Stimulated activated CD8-positive, alpha-beta memory T cell treated with anti-CD3 and anti-CD28 coated beads, Interleukin-12 subunit alpha, Interleukin-12 subunit beta, amount 100 ng/mL, for 4 hours (primary cell): ENCODE measurements at regions not wholly inside any gene's neighbourhood (a gene's known extent, or its start where the extent isn't known, plus 50 kb on each side); places are given as distances from the start of the nearest gene placed in this dataset.
"Not testable (repeated sequence)": the region's sequence is repeated elsewhere in the genome, so short reads cannot be mapped to it uniquely, and the experiment has no call there.

Experiments
- DNase-seq: peaks from one replicate; pipeline ENCODE4 v3.0.0-alpha.2; 2020; ENCODE audit warnings: low read depth

DNA sequence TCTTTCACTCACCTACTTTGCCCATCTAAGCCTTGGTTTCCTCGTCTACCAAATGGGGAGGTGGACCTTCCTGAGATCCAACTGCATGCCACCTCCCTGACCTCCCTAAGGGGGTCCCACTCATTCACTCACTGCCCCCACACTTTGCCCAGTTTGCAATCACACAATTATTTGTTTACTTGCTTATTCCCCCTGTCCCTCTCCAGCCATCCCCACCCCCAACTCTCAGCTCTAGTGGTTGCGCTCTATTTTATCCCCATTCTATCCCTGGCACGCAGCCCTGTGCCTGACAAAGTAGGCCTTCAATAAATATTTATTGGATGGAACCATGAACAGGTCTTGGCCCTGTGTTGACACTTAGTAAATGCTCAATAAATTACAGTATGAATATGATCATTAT is 130.8 kb upstream of the LARP1 start:
- no peak for DNase-seq

DNA sequence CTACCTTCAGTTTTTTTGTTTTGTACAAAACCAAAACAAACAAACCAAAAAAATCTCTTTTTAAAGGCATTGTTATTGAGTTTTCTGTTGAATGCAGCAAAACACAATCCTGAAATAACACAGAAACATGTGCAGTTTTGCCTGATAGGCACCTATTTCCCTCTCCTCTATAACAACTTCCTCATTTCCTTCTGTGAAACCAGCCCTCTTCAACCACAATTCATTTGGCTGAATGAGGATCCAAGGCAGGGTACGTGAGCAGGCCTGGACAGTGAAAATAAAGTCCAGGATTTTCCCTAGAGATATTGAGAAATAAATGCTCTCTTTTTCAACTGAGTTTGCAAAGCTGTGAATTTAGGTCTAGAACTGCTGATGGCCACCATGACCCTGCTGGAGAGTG is 134.8 kb upstream of the LARP1 start:
- no peak for DNase-seq

DNA sequence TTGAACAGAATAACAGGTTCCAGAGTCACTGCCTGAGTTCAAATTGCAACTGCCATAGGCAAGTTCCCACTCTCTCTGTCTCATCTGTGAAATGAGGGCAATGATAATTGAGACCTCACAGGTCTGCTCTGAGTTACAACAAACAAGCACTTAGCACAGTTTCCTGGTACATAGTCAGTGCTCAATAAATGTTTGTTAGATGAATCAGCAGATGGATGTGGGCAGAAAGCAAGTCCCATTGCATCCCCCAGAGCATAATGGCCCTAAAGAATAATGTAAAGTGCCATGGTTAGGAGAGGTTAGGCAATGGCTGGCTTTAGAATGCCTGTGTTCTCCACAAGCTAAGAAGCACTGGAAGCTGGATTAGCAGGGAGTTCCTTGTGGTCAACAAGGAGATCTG is 136.5 kb upstream of the LARP1 start:
- no peak for DNase-seq

DNA sequence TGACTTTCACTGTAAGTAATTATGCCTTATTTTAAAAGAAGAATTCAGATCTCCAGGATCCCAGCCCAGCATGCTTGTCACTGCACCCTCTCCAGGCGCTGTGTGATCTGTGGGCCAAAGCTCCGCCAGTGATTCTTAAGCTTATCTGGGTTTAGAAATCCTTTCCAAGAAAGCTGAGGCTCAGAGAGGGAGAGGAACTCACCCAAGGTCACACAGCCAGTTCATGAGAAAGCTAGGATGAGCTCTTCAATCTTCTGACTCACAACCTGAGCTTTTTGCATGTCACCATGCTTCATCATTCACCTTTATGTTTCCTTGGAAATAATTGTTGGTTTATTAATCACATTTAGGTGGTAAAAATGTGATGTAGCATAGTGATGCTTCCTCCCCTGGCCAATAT is 136.6 kb upstream of the HAND1 start:
- DNase-seq: no peak

DNA sequence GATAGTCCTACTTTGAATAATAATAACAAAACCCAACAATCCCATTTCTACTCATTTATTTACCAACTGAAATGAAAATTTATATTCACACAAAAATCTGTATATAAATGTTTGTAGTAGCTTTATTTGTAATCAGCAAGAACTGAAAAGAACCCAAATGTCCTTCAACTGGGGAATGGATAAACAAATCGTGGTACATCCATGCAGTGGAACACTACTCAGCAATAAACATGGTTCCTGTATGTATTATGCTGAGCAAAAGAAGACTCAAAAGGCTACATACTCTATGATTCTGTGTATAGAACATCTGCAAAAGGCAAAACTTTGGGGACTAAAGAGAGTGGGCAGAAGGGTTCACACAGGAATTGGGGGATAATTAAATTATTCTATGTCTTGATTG is 136.1 kb upstream of the HAND1 start:
- no peak for DNase-seq

DNA sequence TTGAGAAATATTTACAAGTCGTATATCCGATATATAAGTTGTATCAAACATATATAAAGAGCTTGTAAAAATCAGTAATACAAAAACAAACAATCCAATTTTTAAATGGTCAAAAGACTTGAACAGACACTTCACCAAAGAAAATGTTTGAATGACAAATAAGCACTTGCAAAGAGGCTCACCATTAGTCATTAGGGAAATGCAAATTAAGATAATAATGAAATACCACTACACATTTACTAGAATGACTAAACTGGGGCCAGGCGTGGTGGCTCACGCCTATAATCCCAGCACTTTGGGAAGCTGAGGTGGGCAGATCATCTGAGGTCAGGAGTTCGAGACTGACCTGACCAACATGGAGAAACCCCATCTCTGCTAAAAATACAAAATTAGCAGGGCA is 134.6 kb upstream of the HAND1 start:
- no peak for DNase-seq

DNA sequence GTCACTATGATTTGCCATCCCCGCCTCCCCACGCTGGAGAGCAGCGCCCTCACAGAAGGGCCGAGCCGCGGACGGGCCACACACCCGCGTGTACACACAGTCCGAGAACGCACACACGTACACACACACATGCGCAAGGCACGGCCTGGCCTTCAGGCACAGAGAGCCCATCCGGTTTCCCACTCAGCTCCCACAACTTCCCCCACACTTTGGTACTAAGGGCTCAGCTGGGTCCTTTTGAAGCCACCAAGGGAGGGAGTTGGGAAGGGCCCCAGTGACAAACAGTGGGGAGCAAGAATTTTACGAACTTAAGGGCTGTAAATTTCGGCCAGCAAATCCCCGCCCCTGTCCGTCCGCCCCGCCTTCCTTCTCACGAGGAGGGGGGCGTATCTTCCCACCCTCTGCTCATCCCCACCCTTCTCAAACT is 133.3 kb upstream of the HAND1 start:
- no peak for DNase-seq

DNA sequence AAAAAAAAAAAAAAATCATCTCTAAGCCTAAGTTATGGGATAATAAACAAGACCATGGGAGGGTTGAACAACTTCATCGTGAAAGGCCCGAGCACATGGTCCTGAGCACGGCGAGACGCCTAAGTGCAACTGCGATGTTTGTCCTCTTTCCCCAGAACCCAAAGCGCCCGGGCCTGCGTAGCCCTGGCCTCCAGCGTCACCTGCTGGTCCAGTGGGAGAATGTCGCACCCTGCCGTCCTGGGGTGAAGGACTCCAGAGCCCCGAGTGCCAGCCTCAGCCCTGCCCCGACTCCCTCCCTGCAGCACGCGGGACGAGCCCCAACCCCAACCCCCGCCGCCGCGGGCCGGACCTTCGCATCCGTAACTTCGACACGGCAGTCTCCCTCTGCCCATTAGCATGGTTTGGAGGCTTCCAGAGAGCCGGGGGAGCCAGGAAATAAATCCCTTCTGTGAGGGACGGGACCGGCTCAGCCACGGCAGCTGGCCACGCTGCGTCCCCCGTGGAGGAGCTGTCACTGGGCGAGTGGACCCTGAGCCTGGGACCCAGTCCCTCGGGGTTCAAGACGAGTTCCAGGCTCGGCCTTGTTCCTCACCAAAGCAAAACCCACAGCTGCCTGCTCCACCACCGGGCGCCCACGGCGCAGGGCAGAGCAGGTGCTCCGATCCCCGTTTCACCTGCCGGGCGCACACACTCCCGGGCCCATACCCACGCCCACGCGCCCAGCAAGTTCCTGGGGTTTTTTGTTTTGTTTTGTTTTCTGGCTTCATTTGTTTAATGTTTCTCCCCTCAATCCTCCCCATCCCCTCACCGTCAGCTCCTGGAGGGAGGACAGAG is 132.5 kb upstream of the HAND1 start:
- DNase-seq: peak; percentile 10

DNA sequence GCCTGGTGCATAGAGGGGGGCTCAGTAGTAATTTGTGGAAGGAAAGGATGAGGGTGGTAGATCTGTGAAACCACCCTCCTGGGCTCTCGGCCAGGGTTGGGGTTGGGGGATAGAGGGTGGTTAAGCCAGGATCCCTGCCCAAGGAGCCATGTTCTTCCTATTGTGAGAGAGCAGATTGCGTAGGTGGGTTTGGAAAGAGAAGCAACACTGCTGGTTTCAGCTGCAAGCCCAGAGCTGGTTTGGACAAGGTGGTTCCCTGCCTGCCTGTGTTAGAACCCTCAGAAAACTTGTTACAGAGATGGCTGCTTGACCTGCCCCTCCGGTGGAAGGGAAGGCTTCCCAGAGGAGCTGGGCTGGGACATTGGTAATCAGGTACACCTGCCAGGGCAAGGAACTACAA is 131.2 kb upstream of the HAND1 start:
- no peak for DNase-seq

DNA sequence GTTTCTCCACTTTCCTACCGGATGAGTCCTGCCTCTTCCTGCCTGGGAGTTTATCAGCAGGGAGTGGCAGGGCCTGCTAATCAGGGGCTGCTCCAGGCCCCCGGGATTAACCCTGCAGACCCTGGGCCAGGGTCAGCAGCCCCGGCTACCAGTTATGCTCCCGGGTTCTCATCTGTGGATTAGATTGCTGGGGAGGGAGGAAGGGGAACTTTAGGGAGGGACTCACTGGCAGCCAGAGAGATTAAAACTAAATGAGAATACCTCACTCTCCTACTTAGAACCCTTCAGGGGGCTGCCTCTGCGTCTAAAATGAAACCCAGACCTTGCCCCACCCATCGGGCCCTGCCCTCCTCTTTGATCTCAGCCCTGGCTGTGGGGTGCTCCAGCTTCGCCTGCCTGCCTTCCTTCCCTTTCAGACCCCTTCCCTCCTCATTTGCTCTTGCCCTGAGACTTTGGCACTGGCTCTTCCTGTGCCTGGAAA is 130.5 kb upstream of the HAND1 start:
- DNase-seq: no peak

DNA sequence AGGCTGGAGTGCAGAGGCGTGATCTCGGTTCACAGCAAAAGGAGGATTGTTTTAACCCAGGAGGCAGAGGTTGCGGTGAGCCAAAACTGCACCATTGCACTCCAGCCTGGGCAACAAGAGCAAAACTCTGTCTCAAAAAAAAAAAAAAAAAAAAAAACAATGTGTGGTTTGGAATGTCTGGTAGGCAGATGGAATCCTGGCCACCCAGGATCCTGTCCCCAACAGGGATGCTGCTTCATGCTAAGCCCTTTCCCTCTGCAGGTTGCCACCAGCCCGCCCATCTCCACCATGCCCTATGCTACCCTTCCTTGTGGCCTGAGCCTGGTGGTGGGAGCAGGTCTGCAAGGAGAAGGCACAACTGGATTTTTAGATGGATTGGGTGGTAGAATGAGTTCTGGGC is 129.7 kb upstream of the HAND1 start:
- DNase-seq: no peak

DNA sequence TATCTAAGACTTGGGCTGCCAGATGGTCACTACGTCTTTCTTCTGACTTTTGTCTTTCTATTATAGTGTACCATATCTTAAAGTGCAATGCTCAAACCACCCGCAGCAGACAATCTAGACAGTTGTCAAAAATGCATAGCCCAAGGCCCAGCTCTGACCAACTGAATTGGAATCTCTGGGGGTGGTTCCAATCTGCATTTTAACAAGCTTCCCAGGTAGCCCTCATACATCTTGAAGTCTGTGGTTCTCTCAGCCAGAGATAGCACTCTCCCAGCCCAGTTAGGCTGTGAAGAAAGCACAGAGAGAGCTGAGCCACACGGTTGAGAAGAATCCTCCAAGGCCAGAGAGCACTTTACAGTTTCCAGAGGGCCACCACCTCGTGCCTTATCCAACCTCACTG is 128.2 kb upstream of the HAND1 start:
- no peak for DNase-seq

DNA sequence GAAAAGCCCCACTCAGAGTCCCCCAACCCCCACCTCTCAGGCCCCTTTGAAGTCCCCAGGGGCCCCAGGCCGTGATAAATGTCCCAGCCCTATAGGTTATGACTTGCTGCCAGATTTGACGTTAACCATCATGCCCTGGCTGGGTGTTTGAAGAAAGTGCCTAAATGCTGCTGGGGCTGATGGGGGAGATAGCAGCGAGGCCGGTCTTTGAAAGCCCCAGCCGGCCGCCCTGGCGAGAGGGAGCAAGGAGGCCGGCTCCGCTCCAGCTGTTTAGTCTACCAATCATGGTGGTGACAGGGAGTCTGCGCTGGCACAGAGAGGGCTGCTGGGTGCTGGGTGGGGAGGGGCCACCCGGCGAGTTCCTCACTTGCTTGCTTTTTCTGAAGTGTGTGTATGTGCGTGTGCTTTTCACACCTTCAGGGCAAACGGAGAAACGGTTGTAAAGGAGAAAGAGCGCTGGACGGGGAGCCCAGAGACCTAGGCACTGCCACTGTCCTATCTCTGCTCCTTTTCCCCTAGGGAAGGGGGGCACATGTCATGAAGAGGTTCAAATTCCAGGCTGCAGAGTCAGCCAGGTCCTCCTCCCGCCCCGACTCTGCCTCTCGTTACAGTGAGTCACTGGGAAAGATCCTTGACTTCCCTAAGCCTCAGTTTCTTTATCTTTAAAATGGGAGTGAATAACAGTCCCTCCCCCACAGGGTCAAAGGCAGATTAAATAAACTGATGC is 126.1 kb upstream of the HAND1 start:
- no peak for DNase-seq

DNA sequence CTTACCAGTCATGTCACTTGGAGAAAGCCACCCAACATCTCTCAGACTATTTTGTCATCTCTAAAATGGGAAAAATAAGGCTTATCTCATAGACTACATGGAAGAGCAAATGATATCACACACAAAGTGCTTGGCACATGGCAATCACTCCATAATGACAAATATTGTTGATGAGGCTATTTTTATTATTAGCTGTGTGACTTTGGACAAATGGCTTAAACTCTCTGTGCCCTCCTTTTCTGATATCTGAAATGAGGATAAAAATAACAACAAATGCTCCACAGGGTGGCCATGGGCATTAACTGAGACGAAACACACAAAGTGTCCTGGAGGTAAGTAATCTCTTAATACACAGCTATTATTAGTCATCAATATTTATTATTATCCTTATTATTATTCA is 125.5 kb upstream of the HAND1 start:
- no peak for DNase-seq

DNA sequence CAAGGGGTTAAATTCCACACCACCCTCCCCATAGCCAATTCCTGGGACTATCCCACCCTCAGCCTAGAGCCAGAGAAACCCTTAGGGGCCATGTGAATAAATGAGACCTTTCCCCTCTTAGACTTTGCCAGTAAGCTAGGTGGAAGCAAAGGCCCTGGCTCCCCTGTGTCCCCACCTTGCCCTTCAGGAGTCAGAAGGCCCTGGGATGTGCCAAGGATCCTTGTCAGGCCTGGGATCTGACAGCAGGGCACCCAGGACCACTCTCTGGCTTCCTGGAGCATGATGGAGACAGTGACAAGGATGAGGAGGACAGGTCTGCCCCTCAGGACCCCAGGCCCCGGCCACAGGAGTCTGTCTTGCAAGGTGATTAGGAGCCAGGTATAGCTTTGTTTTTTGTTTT is 125.0 kb upstream of the HAND1 start:
- no peak for DNase-seq

DNA sequence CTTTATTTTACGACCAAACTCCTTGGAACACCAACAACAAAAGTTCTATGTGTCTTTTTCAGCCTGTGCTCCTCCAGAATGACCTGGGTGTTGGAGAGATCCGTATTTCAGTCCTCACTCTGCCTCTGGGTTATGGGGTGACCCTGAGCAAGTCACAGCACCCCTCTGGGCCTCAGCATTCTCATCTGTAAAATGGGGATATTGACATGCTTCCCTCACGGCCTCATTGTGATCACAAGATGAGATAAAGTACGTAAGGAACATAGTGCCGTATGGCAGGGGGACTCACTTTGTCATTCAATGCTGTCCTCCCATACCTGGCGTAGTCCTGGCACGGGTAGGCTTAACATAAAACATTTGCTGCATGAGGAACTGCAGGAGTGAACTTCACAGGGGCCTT is 123.0 kb upstream of the HAND1 start:
- no peak for DNase-seq

DNA sequence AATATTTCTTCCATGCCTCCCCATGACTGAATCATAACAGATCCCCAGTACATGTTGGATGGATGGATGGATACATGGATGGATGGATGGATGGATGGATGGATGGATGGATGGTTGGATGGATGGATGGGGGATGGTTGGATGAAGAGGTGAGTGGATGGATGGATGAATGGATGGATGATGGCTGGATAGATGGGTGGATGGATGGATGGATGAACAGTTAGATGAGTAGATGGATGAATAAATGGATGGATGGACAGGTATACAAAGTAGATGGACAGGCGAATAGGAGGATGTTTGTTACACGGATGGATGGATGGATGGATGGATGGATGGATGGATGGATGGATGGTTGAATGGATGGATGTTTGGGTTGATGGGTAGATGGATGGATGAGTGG is 120.0 kb upstream of the HAND1 start:
- no peak for DNase-seq

DNA sequence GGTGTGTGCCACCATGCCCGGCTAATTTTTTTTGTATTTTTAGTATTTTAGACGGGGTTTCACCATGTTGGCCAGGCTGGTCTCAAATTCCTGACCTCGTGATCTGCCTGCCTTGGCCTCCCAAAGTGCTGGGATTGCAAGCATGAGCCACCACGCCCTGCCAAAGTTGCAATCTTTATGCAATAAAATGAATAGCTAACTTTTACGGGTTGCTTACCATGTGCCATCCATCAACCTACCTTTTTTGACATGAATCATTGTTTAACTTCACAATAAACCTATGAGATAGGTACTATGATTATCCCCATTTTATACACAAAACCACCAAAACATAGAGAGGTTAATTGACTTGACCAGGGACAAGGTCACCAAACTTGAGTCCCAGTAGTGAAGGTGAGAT is 118.8 kb upstream of the HAND1 start:
- DNase-seq: not testable (repeated sequence)

DNA sequence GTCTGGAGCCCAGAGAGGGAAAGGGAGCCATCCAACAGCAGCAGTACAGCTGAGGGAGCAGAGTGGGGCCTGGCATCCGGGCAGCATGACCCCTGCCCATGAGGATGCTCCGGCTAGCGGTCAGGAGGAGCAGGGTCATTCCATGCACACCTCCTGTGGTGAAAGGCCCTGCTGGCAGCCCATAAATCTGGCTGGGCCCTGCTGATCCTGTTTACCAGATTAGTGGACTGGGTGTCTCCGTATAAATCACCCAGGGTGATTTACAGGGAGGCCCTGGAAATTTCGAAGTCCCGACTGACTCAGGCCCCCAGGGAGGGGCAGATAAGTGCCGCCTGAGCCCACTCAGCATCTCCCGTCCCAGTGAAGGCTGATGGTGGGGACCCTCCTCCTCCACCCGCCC is 117.6 kb upstream of the HAND1 start:
- DNase-seq: no peak

DNA sequence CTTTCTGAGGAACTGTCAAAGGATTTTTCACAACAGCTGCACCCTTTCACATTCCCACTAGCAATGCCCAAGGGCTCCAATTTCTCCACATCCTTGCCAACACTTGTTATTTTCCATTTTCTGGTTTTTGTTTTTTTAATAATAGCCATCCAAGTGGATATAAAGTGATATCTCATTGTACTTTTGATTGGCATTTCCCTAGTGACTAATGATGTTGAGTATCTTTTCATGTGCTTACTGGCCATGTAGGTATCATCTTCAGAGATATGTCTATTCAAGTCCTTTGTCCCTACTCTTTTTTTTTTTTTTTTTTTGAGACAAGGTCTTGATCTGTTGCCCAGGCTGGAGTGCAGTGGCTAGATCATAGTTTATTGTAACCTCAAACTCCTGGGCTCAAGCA is 115.8 kb upstream of the HAND1 start:
- no peak for DNase-seq

DNA sequence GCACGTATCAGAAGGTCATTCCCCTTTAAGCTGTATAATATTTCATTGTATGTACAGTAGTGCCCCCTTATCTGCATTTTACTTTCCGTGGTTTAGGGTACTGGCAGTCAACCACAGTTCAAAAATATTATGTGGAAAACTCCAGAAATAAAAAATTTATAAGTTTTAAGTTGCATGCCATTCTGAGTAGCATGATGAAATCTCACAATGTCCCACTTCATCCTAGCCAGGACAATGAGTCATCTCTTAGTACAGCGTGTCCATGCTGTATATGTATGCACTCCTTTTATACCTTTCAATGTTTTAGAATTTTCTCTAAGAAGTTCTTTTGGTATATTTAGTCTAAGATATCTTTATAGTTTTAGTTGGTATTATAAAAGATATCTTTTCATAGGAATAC is 115.0 kb upstream of the HAND1 start:
- no peak for DNase-seq

DNA sequence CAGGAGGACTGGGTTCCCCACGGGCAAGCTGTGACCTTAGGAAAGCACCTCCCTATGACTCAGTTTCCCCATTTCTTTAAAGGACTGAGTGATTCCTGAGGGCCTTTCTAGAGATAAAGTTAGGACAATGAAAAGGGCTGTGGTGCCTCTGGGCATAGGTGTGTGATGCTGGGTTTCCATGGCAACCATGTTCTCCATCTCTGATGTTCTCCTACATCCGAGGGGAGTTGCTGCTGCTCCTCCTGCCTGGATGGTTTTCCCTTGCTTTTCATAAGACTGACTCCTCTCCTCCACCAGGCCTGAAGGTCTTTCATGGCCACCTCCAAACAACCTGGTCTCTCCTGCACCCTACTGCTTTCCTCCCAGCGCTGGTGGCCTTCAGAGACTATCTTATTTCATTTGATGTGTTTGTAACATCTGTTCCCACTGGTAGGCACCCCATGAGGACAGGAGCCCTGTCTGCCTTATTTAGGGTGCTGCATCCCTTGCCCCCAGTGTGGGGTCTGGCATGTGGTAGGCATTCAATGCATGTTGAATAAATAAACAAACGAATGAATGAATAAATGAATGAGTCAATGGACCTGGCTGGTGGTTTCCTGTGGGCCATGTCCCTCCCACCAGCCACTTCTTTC is 112.2 kb upstream of the HAND1 start:
- no peak for DNase-seq

DNA sequence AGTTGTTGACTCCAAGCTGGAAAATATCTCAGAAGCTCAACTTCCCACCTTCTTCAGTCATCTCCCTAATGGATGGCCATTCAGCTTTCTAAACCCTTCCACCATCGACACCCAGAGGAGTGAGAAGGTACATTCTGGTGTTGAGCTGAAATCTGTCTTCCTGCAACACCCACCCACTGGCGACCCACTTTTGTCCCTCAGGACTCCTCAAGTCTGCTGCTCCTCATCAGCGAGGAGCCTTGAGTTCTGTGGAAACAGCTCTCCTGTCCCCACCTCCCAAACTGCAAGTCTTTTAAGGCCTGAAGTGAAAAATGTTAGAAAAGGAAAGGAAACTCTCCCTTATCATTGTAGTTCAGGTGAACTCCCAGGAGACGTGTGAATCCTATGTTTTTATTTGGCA is 111.5 kb upstream of the HAND1 start:
- no peak for DNase-seq
